Astrocyte of the hippocampus (primary cell): ENCODE measurements at regions not wholly inside any gene's neighbourhood (a gene's known extent, or its start where the extent isn't known, plus 50 kb on each side); places are given as distances from the start of the nearest gene placed in this dataset.
"Not testable (repeated sequence)": the region's sequence is repeated elsewhere in the genome, so short reads cannot be mapped to it uniquely, and the experiment has no call there.

ENCODE experiments used
- DNase-seq: peaks from one replicate; pipeline ENCODE4 v3.0.0; 2011; ENCODE audit warnings: low read depth, low spot score

DNA sequence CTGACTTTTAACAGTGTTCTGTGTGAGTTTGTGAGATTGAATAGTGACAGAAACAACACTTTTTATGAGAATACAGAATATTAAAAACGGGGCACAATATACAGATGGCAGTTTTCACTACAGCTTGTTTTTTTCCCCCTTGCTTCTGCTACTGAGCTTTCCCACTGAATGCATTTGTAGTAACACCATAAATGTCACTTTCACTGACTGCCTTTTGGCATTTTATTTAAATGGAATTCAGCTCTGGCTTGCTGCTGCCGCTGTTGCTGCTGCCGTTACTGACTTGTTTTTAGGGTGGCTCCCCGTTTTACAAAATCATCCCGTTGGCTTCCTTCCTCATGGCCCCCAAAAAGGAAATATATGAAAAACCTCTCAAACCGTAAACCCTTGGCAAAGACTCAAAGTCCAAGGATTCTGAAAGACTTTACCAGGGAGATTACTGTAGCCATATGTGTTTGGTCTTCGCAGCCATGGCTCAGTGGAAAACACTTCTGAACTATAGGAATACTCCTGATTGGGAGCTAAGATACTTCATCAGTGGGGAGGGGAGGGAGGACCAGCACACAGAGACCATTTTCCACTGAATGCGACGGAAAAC lies 151.0 kb downstream of the NUF2 start:
- no peak for DNase-seq

DNA sequence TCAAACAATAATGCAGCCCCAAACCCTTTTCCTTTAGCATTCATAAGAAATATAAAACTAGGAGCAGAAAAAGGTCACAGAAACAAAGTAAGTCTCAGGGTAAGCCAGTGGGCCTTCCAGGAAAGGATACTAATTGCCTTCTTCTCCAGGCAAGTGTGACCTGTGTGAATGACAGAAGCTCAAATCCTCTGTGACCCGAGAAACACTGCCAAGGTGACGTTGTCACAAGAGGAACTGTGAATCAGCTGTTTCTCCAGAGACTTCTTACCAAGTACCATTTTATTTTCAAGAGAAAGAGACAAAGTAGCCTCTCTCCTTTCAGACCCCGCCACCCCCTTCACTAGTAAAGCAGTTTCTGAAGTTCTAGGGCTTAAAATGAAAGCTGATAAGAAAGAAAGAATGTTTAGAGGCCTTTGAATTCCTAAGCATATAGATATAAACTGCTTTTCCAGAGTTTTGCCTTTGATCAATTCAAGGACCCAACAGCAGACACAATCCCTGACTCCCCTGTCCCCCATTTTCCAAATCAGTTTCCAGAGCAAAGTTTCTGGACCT lies 155.6 kb downstream of the NUF2 start:
- DNase-seq: no peak

DNA sequence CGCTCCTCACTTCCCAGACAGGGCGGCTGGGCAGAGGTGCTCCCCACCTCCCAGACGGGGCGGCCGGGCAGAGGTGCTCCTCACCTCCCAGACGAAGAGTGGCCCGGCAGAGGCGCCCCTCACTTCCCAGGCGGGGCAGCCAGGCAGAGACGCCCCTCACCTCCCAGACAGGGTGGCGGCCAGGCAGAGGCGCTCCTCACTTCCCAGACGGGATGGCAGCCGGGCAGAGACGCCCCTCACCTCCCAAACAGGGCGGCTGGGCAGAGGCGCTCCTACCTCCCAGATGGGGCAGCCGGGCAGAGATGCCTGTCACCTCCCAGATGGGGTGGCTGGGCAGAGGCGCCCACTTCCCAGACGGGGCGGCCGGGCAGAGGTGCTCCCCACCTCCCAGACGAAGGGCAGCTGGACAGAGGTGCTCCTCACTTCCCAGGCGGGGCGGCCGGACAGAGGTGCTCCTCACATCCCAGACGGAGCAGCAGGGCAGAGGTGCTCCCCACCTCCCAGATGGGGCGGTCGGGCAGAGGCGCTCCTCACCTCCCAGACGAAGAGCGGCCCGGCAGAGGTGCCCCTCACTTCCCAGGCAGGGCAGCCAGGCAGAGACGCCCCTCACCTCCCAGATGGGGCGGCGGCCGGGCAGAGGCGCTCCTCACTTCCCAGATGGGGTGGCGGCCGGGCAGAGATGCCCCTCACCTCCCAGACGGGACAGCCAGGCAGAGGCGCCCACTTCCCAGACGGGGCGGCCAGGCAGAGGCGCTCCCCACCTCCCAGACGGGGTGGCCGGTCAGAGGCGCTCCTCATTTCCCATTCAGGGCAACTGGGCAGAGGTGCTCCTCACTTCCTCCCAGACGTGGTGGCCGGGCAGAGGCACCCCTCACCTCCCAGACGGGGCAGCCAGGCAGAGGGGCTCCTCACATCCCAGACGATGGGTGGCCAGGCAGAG lies 176.9 kb downstream of the NUF2 start:
- not testable (repeated sequence) for DNase-seq

DNA sequence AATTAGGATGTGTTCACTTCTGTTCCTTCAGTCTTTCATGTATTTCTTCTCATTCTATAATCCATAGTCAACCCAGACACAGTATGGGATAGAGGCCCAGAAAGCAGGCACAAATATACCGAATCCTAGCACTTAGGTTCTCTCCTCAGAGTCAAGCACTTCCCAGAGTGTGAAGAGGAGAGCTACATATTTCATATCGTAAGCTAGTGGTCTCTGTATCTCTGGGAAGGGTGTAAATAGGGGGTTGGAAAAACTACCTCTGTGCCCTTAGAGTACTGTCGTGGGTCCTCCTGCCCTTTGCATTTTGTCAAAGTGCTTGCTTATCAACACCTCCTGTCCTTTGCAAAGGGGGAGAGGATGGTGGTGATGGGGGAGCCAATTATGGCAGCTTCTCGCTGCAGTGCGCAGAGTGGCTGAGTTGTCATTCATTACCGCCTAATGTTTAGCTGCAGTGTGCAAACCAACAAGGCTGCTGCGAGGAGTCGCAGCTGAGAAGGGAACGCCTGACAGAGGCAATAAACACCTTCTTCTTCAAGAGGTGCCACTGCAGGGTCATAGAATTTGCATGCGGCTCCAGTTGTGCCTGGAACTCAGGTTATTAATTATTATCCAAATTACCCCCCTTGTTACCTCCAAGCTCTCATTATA lies 182.7 kb downstream of the NUF2 start:
- no peak for DNase-seq

DNA sequence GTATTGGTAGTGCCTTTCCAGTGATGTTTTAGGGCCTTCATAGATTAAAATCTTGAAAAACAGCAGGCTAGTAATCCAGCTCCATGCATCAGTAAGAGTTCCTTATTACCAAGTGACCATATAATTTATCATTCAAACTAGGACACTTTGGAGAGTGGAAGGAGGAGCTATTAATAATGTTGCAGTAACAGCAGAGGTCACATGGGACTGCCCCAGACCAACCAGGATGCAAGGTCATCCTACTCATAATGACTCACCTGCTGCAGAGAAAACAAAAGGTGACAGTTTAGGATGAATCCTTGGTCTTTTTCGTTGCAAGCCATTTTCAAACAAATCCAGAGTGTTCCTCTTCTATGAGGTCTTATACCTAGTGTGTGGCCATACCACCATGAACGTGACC lies 187.4 kb downstream of the NUF2 start:
- no peak for DNase-seq

DNA sequence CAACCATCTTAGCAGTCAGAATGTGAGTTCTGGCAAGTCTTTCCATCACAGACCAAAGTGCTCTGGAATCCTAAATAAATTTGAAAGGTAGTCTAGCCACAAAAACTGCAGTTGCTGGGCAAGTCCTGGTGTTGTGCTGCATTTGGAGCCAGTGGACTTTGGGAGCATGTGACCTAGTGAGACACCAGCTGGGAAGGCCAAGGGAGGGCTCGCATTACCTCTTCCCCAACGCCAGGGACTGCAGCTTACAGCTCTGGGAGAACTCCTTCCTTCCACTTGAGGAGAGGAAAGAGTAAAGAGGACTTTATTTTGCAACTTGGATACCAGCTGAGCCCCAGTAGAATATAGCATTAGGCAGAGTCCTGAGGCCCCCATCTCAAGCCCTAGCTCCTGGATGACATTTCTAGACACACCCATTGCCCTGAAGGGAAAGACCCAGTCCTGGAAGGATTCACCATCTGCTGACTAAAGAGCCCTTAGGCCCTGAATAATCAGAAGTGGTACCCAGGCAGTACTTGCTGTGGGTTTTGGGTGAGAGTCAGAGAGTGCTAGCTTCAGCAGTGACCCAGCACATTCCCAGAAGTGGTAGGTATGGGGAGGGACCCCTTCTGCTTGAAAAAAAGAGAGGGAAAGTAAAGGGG lies 190.7 kb downstream of the NUF2 start:
- no peak for DNase-seq

DNA sequence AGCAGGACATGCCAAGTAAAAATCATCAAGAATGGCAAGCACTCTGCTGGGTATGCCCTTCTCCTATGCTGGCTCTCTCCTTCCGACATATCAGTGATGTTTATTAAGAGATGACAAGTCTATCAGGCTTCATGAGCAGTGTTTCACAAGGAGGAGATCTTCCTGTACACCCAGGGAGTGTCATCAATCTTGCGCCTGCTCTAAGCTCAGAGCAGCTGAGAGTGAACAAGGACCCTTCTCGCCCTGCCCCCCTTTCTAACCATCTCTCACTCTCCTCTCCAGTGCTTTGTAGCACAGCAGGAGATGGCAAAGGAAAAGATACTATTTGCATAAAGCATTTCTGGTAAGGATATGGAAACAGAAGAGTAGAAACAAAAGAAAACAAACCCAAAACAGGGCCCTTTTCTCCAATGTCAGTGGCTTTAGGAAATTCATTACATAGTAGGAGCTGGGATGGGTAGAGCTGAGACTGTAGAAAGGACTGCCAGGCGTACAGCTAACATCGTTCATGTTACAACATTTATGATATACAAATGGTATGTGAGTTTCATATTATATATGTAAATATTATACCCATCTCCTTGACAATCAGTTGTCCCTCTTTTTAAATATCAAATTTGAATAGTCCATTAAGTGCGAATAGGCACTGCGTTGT lies 201.7 kb downstream of the NUF2 start:
- DNase-seq: no peak

DNA sequence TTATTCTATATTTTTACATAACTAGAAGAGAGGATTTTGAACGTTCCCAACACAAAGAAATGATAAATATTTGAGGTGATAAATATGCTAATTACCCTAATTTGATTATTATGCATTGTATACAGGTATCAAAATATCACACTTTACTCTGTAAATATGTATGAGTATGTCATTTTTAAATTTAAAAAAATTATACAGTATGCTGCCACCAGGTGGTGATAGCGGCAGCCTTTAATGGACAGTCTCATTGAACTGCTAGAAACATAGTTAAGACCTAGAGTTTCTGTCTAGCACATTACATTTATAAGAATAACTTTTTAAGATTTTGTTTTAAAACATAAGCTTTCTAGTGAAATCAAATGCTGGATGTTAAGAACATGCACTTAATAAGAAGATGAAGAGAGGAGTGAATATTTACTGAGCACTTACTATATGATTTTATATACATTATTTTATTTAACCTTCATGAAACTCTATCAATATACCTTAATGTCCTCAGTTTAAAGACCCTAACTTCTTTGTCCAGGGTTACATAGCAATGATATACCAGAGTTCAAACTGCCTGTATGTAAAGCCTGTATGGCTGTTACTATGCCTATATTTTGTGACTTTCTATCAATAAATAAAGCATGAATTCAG lies 207.1 kb downstream of the NUF2 start:
- peak; percentile 48 for DNase-seq

DNA sequence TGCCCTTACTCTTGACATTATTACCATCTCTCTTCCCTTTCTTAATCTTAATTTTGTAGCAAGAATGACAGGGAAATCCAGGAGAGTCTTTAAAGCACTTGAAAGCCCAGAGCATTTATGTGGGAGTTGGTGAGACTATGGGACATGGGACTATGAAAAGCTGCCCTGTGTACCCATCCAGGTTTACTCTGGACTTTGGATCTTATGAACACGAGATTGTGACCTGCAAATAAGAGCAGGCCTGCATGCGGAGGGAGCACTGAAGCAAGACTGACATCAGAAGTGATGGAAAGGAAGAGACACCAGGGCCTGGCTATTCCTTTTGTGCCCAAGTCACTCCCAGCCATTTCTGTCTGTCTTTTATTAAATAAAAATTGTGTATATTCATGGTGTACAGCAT lies 209.6 kb downstream of the NUF2 start:
- no peak for DNase-seq

DNA sequence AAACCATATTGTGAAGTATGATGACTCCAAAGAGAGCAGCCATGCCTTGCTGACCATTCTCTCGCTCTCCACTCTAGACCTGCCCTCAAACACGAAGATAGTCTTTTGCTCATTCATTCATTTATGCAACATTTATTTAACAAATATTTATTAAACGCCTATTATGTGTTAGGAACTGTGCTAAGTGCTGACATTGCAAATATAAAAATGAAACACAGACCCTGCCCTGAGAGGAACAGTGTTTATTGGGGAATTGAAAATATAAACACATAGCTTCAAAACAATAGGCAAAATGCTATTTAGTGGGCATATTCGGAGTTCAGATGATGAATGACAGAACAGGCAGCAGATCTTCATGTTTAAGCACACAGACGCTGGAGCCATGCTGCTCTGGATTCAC lies 213.6 kb downstream of the NUF2 start:
- no peak for DNase-seq

DNA sequence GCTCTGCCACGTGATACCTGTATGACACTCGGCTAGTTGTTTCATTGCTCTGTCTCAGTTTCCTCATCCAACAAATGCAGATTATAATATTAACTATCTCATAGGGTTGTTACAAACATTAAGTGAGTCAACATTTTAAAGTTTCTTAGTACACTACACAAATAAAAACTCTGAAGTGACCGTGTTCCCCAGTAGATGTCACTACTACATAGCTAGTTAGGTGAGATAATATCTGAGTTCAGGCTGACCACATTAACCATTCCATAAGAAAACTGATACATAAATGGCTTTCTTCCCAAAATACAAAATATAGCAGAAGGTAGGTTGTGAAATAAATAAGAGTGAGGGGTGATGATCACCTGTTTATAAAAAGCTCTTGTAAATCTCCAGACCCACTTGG lies 214.1 kb downstream of the NUF2 start:
- DNase-seq: peak; percentile 44

DNA sequence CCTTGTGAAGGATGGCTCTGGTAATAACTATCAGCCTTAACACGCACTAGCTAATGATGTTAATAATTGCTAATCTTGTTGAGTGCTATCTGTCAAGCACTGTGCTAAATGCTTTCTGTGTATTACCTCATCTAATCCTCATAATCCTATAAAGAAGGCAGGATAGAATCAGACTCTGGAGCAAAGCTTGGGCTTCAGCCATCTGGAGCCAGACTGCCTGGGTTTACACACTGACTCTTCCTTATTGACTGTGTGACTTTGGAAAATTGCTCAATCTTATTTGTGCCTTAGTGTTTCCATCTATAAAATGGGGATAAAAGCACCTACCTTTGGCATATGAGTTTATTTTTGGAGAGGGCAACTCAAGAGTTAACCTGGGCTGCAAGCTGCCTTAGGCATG lies 216.1 kb downstream of the NUF2 start:
- DNase-seq: no peak

DNA sequence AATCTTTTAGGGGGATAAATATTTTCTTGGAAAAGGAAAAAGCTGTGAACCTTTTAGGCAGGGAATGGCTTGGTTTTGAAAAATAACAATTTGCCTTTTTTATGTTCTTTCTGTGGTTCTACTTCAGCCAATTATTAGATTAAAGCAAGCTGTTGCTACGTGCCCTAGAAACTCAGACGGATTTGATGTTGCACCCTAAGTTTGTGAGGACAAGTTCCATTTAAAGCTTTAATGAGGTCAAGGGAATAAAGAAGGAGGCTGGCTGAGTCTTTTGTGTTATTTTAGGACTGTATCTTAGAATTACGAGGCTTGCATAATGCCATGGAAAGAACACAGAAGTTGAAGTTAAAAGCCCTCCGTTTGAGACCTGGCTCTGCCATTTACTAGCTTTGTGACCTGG lies 216.9 kb downstream of the NUF2 start:
- DNase-seq: no peak

DNA sequence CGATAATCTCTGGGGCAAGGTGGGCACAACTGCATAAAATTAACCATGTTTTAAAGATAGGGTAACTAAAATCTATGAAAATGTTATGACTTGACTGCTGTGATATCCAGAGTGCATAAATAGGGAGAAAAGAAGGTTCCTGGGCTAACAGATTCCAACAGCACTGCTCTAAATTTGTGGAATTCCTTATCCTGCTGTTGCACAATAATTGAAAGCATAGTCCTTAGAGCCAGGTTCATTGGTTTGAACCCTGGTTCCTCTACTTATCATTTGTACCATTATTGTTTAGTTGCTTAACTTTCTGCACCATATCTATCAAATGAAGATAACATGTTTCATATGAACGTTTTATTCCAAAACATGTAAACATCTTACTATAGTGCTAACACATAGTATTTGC lies 219.0 kb downstream of the NUF2 start:
- DNase-seq: no peak

DNA sequence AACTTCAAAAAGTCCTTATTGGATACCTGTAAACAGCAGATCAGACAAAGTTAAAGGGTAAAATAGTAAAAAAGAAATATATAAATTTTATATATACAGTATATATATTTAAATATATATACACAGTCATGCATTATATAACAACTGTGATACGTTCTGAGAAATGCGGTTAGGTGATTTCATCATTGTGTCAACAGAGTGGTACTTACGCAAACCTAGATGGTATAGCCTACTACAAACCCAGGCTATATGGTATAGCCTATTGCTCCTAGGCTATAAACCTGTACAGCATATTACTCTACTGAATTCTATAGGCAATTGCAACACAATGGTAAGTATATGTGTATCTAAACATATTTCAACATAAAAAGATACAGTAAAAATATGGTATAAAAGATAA lies 222.7 kb downstream of the NUF2 start:
- DNase-seq: no peak

DNA sequence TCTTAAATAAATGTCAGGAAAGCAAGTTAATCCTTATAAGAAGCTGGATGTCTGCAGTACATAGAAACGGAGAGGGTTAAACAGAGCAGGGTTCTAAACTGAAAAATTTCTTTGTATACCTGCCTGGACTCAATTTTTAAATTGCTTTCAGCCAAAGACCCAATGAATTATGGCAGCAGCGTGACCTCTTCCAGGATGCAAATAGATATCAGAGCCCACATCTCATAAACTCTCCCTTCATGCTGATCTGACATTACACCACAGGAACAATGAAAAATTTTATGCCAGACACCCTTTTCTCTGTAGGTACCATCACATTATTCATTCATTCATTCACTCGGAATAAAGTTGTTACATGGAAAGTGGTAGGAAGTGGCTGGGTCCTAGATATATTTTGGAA lies 236.4 kb downstream of the NUF2 start:
- no peak for DNase-seq

DNA sequence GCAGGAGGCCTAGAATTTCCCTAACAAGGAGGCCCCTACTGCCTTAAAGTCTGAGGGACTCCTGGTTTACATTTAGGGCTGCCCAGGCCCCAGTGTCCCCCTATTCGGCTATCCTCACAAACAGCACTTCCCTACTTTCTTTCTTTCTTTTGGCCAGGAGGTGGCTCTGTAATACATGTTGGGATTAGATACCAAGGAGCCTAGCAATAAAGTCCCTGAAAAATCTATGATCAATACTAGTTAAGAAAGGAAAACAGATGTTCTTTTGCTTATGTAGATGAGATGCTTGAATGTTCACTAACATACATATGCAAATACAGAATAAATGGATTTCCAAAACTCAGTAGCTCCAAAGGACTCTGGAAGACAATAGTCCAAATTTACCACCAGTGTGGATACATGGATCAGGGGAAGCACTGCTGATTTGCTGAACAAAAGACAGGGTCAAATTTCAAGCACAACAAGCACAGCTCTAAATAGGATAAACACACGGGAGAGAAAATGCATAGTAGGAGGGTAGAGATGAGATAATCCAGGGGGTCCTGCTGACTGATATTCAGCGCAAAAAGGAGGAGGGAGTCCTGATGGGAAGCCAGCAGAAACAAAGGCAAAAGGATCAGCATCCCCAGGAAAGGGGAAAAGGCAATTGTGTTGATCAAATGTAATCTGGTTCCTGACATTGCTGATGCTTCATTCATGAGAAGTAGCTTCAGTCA lies 240.0 kb downstream of the NUF2 start:
- DNase-seq: peak; percentile 36

DNA sequence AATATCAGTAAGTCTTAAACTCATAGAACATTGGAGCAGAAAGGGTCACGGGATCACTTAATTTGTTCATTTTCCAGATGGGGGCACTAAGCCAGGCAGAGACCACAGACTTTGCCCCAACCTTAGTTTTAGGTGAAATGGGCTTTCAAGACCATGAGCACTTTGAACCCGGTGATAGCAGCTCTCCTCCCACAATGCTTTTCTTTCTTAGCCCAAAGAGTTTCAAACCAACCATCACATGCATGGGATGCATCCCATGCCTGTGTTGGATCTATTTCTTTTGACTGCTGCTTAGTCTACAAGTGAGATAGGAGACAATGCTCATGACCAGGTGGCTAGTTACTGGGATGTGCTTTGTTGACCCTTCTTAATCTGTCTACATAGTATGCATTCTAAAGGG lies 240.6 kb downstream of the NUF2 start:
- no peak for DNase-seq

DNA sequence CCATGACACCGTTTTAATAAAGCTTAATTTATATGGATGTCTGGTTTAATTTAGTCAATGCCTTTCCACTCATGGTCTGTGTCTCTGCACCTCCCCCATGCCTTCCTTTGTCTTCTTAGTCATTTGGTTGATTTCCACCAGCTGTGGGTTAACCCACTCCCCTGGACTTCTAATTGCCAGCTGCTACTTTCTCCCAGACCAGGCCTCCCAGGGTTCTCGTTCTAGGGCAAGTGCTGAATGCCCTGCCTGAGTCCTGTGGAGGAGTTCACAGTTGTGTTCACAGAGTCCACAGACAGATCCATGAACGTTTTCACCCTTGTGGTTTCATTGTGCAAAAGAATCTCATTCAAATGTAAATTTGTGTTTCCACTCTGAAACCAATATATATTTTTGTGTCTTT lies 243.4 kb downstream of the NUF2 start:
- peak; percentile 56 for DNase-seq

DNA sequence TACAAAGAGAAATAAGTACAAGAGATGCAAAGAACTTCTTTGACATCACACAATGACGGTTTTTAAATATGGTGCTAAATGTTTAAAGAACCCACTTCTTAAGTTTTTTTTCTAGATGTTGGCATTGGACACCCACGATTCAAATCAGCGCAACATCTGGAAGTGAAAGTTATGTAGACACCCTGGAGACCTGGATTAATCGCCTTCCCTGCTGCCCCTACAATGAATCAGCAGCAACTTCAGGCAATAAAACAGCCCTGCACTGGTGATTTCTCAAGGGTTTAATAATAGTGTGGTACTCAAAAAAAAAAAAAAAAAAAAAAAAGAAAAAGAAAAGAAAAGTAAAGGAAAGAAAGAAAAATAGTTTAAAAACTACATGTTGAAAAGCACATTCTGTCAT lies 248.3 kb downstream of the NUF2 start:
- DNase-seq: no peak
